Lung microvascular endothelial cell (primary cell): ENCODE measurements at regions not wholly inside any gene's neighbourhood (a gene's known extent, or its start where the extent isn't known, plus 50 kb on each side); places are given as distances from the start of the nearest gene placed in this dataset.
"Not testable (repeated sequence)": the region's sequence is repeated elsewhere in the genome, so short reads cannot be mapped to it uniquely, and the experiment has no call there.

Experiments
- DNase-seq, 2 donors: peaks; one replicate each; pipeline versions ENCODE4 v3.0.0 to v3.0.0-alpha.2; 2010; ENCODE audit warnings: low read depth in 2 of 2

GRCh38 chr2:123696799-123697410 is 328.2 kb upstream of the CNTNAP5 start:
- no peak for DNase-seq

DNA sequence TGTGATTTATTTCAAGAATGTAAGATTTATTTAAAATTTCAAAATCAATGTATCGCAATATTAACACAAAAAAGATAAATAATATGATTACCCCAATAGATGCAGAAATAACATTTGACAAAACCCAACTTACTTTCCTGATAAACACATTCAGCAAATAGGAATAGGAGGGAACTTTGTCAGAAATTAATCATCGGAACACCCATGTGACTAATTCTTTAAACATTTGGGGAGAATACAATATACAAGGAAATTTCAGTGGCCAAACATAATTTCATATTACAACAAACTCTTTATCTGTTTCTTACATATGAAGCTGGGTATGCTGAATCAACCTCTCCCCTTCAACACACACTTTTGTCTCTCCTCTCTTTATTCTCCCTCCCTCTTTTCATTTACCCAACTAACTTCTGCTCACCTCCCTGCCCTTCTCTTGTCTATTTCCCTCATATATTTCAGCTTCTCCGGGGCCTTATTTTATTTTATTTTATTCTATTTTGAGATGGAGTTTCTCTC is 309.6 kb upstream of the CNTNAP5 start:
- DNase-seq: no peak

DNA sequence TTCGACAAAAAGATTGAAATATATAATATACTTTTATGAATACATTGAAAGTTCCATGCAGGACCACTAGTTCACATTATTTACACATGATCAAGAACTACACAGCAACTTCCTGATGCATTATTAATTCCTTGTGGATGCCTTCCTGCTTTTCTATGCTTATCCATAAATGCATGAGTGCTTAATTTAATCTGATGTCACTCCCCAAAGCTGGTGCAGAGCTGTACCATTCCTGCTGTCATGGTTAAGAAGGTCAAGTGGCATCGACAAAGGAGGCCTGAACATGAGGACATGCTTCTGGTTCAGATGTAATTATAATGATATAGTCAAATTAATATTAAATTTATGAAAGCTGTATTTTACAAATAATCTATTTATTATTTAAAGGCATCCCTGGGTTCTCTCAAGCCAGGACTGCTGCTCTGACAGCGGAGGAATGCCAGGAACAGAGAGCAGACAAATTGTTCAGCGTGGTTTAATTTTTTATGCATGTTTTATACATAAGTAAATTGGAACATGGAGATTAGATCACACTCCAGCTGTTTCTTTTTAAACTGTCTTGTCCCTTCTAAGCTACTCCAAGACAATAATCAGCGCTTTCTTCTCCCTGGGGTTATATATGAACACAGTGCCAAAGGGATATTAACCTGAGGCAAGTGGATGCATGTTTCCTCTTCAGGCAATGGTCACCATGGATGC is 307.3 kb upstream of the CNTNAP5 start:
- DNase-seq: no peak

GRCh38 chr2:123720760-123721159 is 304.3 kb upstream of the CNTNAP5 start:
- no peak for DNase-seq

GRCh38 chr2:123723706-123724105 is 301.4 kb upstream of the CNTNAP5 start:
- DNase-seq: no peak

DNA sequence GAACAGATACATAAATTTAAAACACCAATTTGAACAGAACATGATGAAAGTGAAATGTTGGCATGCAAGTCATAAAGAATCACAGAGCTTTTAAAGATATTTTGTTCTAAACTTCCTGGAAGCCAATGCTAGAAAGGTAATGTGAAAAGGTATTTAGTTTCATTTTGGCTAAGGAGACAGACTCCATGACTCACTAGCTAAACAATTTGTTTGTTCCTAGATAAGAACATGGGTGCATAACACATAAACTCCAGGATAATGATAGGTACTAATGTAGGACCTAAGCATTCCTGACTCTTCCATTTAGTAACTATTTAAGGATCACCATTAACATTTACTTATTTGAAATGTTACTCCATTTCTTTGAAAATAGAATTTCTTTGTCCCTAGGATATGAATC is 292.5 kb upstream of the CNTNAP5 start:
- no peak for DNase-seq

DNA sequence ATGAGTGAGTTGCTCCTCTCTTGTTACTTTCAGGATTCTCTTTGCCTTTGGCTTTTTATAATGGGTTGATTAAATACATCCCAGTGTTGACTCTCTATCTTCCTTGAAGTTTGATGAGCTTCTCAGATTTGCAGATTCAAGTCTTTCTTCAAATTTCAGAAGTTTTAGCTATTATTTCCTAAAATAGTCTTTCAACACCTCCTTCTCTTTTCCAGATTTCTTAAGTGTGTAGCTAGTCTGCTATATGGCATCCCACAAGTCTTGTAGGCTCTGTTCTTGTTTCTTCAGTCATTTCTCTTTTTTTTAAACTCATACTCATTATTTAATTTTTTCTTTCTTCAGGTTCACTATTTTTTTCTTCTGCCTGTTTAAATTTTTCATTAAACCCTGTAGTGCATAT is 287.7 kb upstream of the CNTNAP5 start:
- no peak for DNase-seq

GRCh38 chr2:123738643-123739042 is 286.4 kb upstream of the CNTNAP5 start:
- DNase-seq: no peak

- no peak for DNase-seq
These were observed 279.1 kb upstream of the CNTNAP5 start for GRCh38 chr2:123746006-123746405.

DNA sequence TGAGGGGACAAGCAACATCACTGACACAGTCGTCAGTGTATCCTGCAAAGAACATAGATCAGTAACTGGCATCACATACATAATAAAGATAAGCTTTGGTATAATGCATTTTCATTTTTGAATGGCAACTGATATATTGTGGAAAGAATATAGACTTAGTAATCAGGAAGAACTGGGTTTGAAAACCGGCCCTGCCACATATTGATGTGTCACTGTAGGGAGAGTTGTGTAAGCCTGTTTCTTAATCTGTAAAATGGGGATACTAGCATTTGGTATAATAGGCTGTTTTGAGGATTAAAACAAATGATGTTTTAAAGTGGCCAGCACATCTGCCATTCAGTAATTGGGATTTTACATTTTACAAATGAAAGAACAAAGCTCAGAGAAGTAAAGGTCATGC is 277.8 kb upstream of the CNTNAP5 start:
- DNase-seq: no peak

DNA sequence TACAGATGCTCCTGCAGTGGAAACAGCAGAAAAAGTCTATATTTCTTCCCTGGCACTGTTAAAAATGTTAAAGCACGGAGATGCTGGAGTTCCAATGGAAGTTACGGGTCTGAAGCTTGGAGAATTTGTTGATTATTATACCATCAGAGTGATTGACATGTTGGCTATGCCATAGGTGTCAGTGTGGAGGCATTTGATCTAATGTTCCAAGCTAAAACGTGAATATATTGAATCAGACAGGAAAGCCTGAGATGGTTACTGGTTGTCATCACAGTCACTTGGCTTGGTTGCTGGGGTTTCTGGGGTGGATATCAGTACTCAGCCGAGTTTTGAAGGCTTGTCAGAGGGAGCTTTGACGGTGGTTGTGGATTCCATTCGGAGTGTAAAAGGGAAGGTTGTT is 262.9 kb upstream of the CNTNAP5 start:
- no peak for DNase-seq

DNA sequence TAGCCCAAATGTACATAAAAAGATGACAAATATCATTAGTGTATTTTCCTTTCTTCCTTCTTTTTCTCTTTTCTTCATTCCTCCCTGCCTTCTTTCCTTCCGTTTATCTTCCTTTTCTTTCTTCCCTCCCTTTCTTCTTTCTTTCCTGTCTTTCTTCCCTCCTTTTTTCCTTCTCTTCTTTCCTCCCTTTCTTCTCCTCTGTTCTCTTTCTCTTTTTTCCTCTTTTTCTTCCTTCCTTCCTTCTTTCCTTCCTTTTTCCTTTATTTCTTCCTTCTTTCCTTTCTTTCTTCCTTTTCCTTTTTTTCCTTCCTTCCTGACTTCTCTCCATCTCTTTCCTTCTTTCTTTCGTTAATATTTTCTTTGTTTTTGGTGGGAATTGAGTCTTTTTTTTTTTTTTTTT is 256.9 kb upstream of the CNTNAP5 start:
- DNase-seq: no peak

DNA sequence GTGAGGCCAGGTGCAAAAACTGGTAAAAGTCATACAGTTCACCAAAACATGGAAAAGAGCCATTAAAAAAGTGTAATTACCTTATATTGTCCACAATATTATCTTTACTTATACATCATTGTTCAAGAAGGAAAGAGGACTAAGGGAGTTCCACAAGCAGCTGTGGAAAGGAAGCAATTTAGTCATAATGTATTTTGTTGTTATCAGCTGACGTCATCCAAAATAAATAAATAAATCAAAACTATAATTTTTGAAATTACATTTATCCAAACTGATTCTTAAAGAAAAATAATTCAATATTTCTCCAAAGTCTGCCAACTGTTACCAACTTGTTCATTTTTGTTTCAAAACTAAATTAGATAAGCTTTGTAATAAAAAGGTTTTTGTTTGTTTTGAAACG is 256.1 kb upstream of the CNTNAP5 start:
- DNase-seq: no peak

DNA sequence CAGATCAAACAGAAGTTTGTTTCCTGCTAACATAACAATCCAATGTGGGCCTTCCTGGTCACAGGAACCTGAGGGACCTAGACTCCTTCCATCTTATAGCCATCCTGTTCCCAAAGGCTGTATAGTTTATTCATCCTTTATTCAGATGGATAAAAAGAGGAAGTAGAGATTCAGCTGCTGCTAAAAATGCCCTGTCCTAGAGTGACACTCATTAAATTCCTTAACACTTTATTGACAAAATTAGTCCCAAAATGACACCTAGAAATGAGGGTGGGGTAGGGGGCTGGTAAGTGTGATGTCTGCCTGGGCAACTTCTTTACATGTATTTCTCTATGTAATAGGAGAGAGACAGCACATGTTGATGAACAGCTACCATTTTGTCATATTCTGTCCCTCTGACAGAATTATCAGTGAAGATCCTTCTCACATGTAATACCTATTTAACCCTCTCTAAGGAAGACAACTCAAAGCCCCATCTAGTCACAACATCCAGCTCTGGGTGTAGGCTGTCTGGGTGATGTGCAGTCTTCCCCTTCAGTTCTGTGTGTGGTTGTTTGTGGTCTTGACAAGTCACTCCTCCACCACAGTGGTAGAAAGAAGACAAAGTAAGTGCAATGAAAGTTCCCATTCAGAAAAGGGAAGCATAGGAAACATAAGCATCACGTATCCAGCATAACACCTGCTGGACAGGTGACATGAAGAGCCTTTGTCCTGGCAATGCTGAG is 253.9 kb upstream of the CNTNAP5 start:
- DNase-seq: no peak

DNA sequence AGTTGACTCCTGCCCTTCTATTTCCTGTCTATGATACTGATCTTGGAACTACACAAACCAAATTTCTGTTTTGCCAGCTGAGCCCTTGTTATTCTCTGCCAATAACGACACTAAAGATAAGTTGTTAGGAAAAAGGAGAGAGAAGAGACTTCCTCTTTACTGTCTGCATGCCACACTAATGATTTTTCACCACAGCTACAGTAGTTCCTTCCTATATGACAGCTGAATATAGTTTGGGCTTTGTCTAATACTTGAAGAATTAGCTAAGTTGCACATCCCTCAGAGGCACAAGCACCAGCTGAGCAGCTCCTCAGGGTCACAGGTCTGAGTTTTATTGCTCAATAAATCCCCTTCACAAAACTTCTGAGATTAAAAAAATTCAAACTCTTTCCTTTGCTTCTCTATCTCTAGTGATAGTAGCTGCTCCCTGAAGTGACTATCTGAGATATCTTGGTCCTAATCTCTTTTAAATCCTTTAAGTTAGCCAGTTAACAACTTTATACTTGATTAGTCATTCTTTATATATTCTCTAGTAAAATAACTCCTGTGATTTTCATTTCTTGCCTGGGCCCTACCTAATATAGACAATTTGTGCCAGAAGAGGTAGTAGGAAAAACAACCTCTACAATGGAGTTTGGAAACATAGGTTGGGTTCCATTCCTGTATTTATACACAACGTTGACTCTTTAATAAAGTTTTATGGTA is 253.0 kb upstream of the CNTNAP5 start:
- no peak for DNase-seq

DNA sequence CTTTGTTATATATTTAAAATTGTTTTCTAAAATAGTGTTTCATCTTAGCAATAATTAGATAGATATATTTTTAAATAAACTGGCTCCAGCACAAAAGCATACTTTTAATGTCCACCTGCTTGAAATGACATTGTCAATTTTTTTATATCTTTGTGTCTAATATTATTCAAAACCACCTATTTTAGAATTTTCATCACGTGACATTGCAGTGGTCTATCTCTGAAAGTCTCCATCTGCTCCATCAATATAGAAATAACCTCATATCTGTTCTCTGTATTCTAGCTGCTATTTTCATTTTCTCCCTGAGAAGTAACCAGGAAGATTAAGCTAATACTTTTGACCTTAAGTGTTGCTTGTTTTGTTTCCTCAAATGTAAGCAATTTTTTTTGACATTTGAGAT is 248.0 kb upstream of the CNTNAP5 start:
- no peak for DNase-seq

DNA sequence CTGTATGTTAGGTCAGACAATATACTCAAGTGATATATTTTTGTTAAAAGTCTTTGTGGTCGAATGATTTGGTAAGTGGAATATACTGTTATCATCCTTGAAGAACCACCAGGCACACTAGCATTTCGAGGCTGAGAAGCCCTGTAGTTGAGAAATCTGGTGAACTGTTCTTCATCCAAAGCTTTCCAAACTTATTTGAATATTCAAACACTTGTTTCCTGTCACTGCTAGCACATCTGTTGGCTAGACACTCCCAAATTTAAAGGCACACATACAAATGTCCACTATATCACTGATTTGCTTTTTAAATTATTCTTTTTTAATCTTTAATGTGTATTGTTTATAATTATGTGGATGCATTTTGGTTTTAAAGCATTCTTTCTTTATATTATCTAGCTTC is 241.9 kb upstream of the CNTNAP5 start:
- DNase-seq: no peak

DNA sequence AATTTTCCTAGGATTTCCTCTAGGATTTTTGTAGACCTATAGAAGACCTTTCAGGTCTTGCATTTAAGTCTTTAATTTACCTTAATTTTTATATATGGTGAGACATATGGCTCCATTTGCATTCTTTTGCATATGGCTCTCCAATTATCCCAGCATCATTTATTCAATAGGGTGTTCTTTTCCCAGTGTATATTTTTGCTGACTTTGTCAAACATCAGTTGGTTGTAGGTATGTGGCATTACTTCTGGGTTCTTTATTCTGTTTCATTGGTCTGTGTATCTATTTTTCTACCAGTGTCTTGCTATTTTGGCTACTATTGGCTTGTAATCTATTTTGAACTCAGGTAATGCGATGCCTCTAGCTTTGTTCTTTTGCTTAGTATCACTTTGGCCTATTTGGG is 239.8 kb upstream of the CNTNAP5 start:
- no peak for DNase-seq

DNA sequence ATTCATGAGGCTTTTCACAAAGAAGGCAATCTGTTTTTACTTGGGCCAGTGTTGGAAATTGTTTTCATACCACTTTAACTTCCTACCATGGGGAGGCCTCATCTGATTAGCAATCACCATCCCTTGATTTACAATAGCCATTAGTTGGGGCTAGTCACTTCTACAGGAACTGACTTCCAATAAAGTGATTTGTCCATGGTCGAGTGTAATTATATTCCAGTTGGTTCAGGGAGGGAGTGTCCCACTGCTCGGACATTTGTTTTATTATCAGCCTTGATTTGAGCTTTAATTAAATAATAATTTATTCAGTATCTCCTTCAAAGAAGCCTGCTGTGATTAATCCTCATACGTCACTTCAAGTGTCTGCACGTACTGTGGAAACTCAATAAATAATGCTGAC is 233.9 kb upstream of the CNTNAP5 start:
- no peak for DNase-seq

DNA sequence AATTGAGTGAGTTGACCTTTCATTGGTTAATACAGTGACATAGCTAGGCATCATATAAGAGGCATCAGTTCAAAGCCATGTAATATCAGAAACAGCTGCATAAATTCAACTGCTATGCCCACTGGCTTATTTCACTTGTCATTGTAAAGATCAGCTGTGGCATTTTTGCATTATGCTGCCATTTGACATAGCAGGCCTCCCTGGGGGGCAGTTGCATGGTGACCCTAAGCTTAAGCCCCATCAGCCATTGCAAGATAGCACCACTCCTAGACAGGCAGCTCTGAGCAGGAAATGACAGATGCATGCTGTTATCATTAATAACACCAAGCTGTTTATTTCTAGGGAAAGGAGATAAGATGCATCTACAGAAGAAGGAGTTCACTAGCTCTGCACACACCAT is 233.4 kb upstream of the CNTNAP5 start:
- DNase-seq: no peak

GRCh38 chr2:123804126-123804525 is 221.0 kb upstream of the CNTNAP5 start:
- DNase-seq: not testable (repeated sequence)

DNA sequence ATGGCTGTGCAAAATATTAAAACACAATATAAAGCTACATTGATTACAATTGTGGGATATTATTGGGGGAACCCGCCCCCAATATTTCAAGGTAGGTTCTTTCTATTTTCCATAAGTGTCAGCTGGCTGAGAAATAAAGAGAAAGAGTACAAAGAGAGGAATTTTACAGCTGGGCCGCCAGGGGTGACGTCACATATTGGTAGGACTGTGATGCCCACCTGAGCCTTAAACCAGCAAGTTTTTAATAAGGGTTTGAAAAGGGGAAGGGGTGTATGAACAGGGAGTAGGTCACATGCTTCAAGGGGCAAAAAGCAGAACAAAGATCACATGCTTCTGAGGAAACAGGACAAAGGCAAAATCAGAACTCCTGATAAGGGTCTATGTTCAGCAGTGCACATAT is 219.3 kb upstream of the CNTNAP5 start:
- not testable (repeated sequence) for DNase-seq
